CD4-positive, alpha-beta T cell treated with Interferon gamma for 1 hour (primary cell): ENCODE measurements at regions not wholly inside any gene's neighbourhood (a gene's known extent, or its start where the extent isn't known, plus 50 kb on each side); places are given as distances from the start of the nearest gene placed in this dataset.
"Not testable (repeated sequence)": the region's sequence is repeated elsewhere in the genome, so short reads cannot be mapped to it uniquely, and the experiment has no call there.

ENCODE experiments used
- DNase-seq: peaks from one replicate; pipeline ENCODE4 v3.0.0-alpha.2; 2020

GRCh38 chr15:31705076-31705678 is 325.1 kb upstream of the CHRNA7 start:
- not testable (repeated sequence) for DNase-seq

- DNase-seq, result not testable (repeated sequence)
Measured at GRCh38 chr15:31707944-31708702, 322.2 kb upstream of the CHRNA7 start.

- DNase-seq, result not testable (repeated sequence)
Measured at GRCh38 chr15:31708703-31709327, 321.5 kb upstream of the CHRNA7 start.

DNA sequence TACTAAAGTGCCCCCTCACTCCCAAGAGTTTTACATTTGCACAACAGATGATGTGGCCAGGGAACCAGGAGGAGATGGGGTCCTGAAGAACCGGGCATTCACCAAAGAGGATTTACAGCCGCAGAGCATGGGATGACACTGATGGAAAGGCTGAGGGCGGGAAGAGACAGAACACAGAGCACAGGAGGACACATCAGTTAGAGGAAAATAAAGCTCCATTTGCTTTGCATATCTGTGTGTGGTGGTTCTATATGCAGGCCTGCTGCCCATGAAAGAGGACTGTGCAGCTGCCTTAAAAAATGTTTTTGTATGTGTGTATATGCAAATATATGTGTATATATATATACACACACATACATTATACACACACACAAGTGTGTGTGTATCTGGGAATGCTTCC is 320.8 kb upstream of the CHRNA7 start:
- DNase-seq, result not testable (repeated sequence)

GRCh38 chr15:31710806-31711205 is 319.5 kb upstream of the CHRNA7 start:
- not testable (repeated sequence) for DNase-seq

GRCh38 chr15:31715208-31715607 is 315.1 kb upstream of the CHRNA7 start:
- DNase-seq, result not testable (repeated sequence)

DNA sequence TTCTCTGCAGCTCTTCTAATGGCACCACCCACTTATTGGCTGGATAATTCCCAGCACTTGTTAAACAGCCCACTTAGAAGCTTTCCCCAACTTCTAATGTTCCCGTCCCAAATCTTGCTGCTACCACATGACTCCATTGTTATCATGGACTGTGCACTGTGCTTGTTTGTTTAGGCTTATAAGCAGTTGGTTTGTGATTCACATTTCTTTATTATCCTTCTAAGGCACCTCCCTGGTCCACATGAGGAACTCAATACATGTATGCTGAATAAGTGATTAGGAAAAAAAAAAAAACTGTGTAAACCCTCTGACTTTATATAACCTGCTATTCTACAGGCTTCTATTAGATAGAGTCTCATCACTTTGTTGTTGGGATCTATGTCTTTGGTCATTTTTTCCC is 311.7 kb upstream of the CHRNA7 start:
- DNase-seq, result not testable (repeated sequence)

DNA sequence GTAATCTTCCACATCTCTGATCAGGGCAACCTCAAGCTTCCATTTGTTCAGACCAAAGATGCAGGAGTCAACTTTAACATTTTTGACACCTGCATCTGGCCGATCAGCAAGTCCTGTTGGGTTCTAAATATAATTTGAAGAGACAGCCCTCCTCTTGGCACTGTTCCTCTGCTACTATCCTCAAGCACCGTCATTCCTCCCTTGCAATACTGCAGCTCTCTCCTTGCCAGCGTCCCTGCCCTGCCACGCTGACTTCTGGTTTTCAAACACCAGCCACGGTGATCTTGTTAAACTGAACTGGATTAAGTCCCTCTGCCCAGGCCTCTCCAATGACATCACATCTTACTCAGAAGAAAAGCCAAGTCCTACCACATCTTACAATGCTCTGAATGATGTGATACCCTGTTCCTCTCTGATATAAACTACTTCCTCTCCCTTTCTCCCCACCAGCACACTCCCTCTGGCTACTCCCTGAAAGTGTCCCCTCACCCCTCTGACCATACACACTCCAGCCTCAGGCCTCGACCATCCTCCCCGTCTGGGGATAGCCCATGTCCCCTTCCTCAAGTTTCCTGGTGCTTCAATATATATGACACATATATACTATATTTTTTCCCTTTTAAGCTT is 310.8 kb upstream of the CHRNA7 start:
- DNase-seq, result not testable (repeated sequence)

GRCh38 chr15:31723019-31723418 is 307.3 kb upstream of the CHRNA7 start:
- not testable (repeated sequence) for DNase-seq

DNA sequence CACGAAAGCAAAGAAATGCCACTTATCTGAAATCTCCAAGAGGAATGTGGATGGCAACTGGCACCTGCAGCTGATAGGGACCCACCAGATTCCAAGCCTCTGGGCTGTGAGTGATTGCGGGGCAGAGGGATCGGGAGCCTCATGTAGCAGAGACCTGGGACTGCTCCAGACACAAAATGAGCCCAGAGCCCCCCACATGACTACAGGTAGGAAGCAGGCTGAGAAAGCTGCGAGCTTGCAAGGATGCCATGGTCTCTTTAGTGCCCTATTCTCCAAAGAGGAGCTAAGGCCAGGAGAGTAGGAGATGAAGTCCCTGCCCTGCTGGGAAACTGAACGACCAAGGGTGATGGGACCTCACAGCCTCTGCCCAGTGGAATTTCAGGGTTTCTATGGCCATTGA is 305.4 kb upstream of the CHRNA7 start:
- not testable (repeated sequence) for DNase-seq

DNA sequence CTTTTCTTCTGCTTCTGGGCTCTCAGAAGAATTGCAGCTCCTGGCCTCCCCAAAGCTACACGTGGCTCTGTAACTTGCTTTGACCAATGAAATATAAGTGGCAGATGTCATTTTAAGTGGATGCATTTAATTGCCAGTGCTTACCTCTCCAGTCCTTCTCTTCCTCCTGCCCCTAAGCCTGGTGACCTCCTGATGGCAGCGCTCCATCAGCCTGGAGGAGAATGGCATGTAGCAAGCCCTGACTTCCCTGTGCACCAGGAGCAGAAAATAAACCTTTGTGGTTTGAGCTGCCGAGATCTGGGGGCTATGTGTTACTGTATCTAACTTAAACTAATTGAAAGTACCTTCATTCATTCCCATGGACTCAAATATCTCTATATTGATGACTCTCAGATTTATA is 304.7 kb upstream of the CHRNA7 start:
- not testable (repeated sequence) for DNase-seq

GRCh38 chr15:31727612-31728011 is 302.7 kb upstream of the CHRNA7 start:
- no peak for DNase-seq

DNA sequence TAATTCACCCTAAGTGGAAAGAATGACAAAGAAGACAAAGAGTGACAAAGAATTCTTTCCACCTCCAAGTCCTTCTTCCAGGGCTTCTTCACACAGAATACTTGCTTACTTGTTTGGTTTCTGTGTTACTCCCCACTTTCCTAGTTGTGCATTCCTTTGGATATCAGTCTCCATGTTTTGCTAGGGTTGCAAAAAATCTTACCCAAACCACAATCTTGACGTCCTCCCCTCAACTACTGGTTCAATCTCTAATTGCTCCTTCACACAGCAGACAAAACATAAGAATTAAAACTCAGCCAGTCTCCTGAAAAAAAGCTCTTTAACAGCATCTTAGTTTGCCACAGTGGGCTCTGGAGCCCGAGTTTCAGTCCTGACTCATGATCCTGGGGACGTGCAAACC is 297.6 kb upstream of the CHRNA7 start:
- DNase-seq, result no peak

DNA sequence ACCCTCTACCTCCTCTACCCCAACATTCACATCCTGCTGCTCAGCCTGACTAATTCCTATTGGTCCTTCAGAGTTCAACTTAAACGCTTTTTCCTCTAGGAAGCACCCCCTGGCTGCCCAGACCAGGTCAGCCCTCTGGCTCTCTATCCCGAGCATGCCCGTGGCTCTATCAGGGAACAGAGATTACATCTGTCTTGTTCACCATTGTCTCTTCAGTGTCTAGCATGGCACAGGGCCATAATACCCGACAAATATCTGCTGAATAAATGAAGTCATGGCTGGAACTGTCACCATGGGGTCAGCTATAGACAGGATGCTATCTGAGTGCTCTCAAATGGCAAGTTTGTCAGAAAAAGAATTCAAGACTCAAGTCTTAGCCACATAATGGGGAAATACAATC is 296.9 kb upstream of the CHRNA7 start:
- DNase-seq, result no peak

DNA sequence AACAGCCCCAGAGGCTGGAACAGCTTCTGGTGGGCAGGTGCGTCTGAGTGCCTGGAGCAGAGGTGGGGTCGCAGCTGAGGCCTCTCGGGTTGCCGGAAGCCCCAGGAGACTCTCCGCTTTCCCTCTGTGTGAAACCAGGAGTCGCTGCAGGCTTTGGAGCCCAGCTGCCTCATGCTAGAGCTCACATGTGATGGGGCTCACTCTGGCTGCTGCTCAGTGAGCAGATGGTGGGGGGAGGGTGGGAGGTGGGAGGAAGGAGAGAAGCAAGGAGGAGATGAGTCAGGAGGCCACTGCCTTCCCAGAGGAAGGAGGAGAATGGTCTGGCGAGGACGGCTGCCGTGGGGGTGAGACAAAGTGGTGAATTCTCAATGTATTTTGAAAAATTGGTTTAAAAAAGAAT is 290.1 kb upstream of the CHRNA7 start:
- DNase-seq, result no peak

DNA sequence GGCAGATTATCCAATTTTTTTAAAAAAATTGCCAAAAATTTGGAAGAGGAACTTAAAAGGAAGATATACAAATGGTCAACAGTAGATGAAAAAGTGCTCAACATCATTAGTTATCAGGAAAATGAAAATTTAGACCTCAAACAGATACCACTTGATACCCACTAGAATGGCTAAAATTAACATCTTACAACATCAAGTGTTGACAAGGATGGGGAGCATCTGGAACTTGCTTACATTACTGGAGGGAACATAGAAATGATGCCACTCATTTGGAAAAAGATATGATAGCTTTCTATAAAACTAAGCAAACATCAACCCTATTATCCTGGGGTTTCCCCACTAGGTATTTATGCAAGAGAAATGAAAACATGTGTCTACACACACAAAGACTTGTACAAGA is 284.5 kb upstream of the CHRNA7 start:
- no peak for DNase-seq

DNA sequence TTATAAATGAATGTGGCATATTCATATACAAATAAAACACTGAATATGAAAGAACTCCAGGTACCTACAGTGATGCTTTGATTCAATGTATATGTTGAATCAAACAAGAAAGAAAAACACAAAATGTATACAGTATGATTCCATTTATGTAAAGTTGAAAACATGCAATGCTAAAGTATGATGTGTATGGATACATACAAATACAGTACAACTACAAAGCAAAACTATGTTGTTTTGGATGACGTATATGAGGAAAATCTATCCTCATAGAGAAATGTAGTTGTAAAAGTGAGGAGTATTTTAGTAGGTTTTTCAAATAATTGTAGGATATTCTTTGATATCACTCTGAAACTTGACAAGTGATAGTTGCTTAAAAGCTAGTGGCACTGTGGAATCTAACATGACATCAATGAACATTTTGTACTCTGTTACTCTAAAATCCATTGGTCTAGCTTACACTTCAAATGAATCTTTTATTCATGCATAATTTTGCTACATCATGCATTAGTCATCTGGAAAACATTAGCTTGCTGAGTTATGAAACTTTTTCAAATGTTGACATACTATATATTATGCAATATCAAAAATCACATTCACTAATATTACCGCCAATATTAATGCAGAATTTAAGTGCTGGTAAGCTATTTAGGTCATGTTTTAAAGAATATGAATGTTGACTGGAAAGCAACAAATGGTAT is 278.1 kb upstream of the CHRNA7 start:
- no peak for DNase-seq

DNA sequence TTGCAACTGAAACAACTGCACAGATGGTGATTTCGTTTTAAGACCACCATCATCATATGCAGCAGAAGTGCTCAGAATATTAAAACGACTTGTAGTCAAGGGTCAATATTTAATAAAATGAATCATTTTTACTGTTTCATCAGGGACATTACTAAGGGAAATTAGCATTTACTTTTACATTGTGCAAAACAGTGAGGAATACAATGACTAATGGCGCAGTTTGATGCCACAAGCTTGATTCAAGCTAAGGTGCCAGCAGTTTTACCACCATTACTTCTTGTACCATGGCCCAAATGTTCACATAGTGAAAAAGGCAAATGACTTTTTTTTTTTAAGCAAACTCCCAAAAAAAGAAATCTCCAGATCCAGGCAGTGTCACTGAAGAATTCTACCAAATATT is 277.4 kb upstream of the CHRNA7 start:
- DNase-seq, result no peak

DNA sequence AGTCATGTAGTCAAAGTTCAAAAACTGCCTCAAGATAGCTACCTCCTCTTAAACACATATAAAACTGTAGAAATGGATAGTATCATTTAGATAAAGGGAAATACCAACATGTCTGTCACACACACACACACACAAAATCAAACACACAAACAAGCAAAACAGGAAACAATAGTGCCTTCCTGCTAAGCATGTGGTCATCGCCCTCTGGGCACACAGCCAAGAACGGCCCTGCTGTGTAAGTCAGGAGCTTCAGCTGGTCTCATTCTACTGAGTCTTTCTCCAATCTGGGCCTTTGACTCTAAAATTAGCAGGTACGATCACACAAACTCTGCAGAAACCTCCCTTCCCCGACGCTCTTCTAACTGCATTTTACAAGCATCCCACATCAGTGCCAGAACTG is 272.2 kb upstream of the CHRNA7 start:
- no peak for DNase-seq

GRCh38 chr15:31768055-31768454 is 262.3 kb upstream of the CHRNA7 start:
- no peak for DNase-seq

DNA sequence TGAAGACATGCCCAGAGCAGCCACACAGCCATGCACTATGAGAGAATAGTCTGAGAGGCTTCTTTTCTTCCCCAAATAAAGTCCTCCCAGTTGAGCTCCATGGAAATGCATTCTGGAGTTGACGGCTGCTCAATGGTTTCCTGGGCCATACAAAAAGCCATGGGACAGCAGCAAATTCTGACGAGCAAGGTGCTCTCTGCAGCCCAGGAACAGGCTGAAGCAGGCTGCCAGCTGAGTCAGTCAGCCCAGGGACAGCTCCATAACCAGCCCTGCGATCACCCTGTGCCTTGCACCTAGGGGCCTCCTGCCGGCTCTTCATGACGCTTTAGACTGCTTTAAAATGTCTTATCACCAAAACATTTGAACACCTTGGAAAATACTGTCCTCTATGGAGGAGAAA is 256.3 kb upstream of the CHRNA7 start:
- DNase-seq, result no peak

- no peak for DNase-seq
Measured at GRCh38 chr15:31776039-31776438, 254.3 kb upstream of the CHRNA7 start.

- no peak for DNase-seq
Measured at GRCh38 chr15:31781261-31781660, 249.1 kb upstream of the CHRNA7 start.
